ENCODE measurements at regions not wholly inside any gene's neighbourhood (a gene's known extent, or its start where the extent isn't known, plus 50 kb on each side); places are given as distances from the start of the nearest gene placed in this dataset.

- no peak overlapping the region for H3K4me2 ChIP-seq (ENCODE audit: extremely low read depth, insufficient read depth, low read length)
- TF ChIP-seq EZH2 (IDR thresholded peaks at IDR 0.05; ENCODE audit: low read length, missing control alignments) (no peak), CTCF (conservative IDR thresholded peaks at IDR 0.05 in 1 of 2, IDR thresholded peaks at IDR 0.05 in 1 of 2; ENCODE audit: low read depth in 1 of 2, low read length in 2 of 2) (no peak)
Measured at GRCh38 chr9:96131825-96132224, 170.2 kb downstream of the HSD17B3 start.

GRCh38 chr9:96130970-96131369 lies 171.0 kb downstream of the HSD17B3 start:
- Histone ChIP-seq H3K27me3 (ENCODE audit: control insufficient read depth, insufficient read depth, low read length) (peaks cover 2% of the 10 kb centered on the region), H3K27ac (ENCODE audit: insufficient read depth, low read length) (no peak overlapping the region), H3K4me3 (replicated peaks in 1 of 4; ENCODE audit: control extremely low read depth in 1 of 4, insufficient read depth in 1 of 4, low read depth in 3 of 4, low read length in 4 of 4) (no peak overlapping the region)

More at GRCh38 chr9:96131825-96132224, 170.2 kb downstream of the HSD17B3 start:
- Histone ChIP-seq H3K27me3 (ENCODE audit: control insufficient read depth, insufficient read depth, low read length) (peaks cover 2% of the 10 kb centered on the region), H3K9me3 (ENCODE audit: control insufficient read depth, insufficient read depth, low read depth, low read length) (no peaks in the 10 kb centered on the region), H2AFZ (ENCODE audit: low read length) (no peak overlapping the region), H3K79me2 (ENCODE audit: control insufficient read depth, insufficient read depth, low read length) (no peaks in the 10 kb centered on the region), H3K9ac (ENCODE audit: insufficient read depth, low read length) (no peak overlapping the region), H3K36me3 (ENCODE audit: control insufficient read depth, insufficient read depth, low read length) (no peaks in the 10 kb centered on the region), H3K4me1 (ENCODE audit: control insufficient read depth, extremely low read depth, insufficient read depth, low read length) (peaks cover 5% of the 10 kb centered on the region), H3K4me3 (replicated peaks in 1 of 4; ENCODE audit: control extremely low read depth in 1 of 4, insufficient read depth in 1 of 4, low read depth in 3 of 4, low read length in 4 of 4) (no peak overlapping the region), H3K27ac (ENCODE audit: insufficient read depth, low read length) (no peak overlapping the region), H4K20me1 (ENCODE audit: control insufficient read depth, extremely low read depth, insufficient read depth, low read length) (no peaks in the 10 kb centered on the region)
- DNase-seq (ENCODE audit: low read depth in 2 of 2), result no peak

GRCh38 chr9:96129747-96130146 lies 172.2 kb downstream of the HSD17B3 start:
- H3K79me2 ChIP-seq (ENCODE audit: control insufficient read depth, insufficient read depth, low read length), result no peaks in the 10 kb centered on the region
- H3K9me3 ChIP-seq (ENCODE audit: control insufficient read depth, insufficient read depth, low read depth, low read length), result no peaks in the 10 kb centered on the region
- peaks cover 2% of the 10 kb centered on the region for H3K27me3 ChIP-seq (ENCODE audit: control insufficient read depth, insufficient read depth, low read length)
- H3K36me3 ChIP-seq (ENCODE audit: control insufficient read depth, insufficient read depth, low read length), result no peaks in the 10 kb centered on the region
- H3K27ac ChIP-seq (ENCODE audit: insufficient read depth, low read length), result no peak overlapping the region
- H3K9ac ChIP-seq (ENCODE audit: insufficient read depth, low read length), result no peak overlapping the region
- no peaks in the 10 kb centered on the region for H3K4me1 ChIP-seq (ENCODE audit: control insufficient read depth, extremely low read depth, insufficient read depth, low read length)
- no peaks in the 10 kb centered on the region for H4K20me1 ChIP-seq (ENCODE audit: control insufficient read depth, extremely low read depth, insufficient read depth, low read length)
- no peak overlapping the region for H3K4me3 ChIP-seq (replicated peaks in 1 of 4; ENCODE audit: control extremely low read depth in 1 of 4, insufficient read depth in 1 of 4, low read depth in 3 of 4, low read length in 4 of 4)
- TF ChIP-seq EZH2 (IDR thresholded peaks at IDR 0.05; ENCODE audit: low read length, missing control alignments) (no peak), CTCF (conservative IDR thresholded peaks at IDR 0.05 in 1 of 2, IDR thresholded peaks at IDR 0.05 in 1 of 2; ENCODE audit: low read depth in 1 of 2, low read length in 2 of 2) (no peak)
- no peak overlapping the region for H2AFZ ChIP-seq (ENCODE audit: low read length)
- H3K4me2 ChIP-seq (ENCODE audit: extremely low read depth, insufficient read depth, low read length), result no peak overlapping the region
- DNase-seq (ENCODE audit: low read depth in 2 of 2), result no peak

More at GRCh38 chr9:96130970-96131369, 171.0 kb downstream of the HSD17B3 start:
- Histone ChIP-seq H3K36me3 (ENCODE audit: control insufficient read depth, insufficient read depth, low read length) (no peaks in the 10 kb centered on the region), H3K4me1 (ENCODE audit: control insufficient read depth, extremely low read depth, insufficient read depth, low read length) (peaks cover 5% of the 10 kb centered on the region), H2AFZ (ENCODE audit: low read length) (no peak overlapping the region), H3K4me2 (ENCODE audit: extremely low read depth, insufficient read depth, low read length) (no peak overlapping the region), H4K20me1 (ENCODE audit: control insufficient read depth, extremely low read depth, insufficient read depth, low read length) (no peaks in the 10 kb centered on the region), H3K9ac (ENCODE audit: insufficient read depth, low read length) (no peak overlapping the region), H3K9me3 (ENCODE audit: control insufficient read depth, insufficient read depth, low read depth, low read length) (no peaks in the 10 kb centered on the region), H3K79me2 (ENCODE audit: control insufficient read depth, insufficient read depth, low read length) (no peaks in the 10 kb centered on the region)
- no peak for TF ChIP-seq EZH2 (IDR thresholded peaks at IDR 0.05; ENCODE audit: low read length, missing control alignments)
- no peak for TF ChIP-seq CTCF (conservative IDR thresholded peaks at IDR 0.05 in 1 of 2, IDR thresholded peaks at IDR 0.05 in 1 of 2; ENCODE audit: low read depth in 1 of 2, low read length in 2 of 2)
- no peak for DNase-seq (ENCODE audit: low read depth in 2 of 2)
